Esophagus squamous epithelium (tissue), 4 donors: ENCODE measurements at regions not wholly inside any gene's neighbourhood (a gene's known extent, or its start where the extent isn't known, plus 50 kb on each side); places are given as distances from the start of the nearest gene placed in this dataset.

Experiments used
- POLR2A ChIP-seq, 4 donors: fragments of 450-650 bp; IDR thresholded peaks; one replicate each; pipeline ENCODE4 v1.6.1; 2017; ENCODE audit warnings: antibody characterized with exemption in 4 of 4, mild to moderate bottlenecking in 4 of 4, moderate library complexity in 3 of 4
- TF ChIP-seq, protein P1 (sequence below), 6 experiments: fragments of 450-650 bp in 4 of 6; fragments of 200-600 bp in 2 of 6; sonication (generic) in 2 of 6; IDR thresholded peaks; one replicate each; pipeline ENCODE4 v1.5.1; 2016 to 2019; ENCODE audit warnings: antibody characterized with exemption in 6 of 6, mild to moderate bottlenecking in 4 of 6, moderate library complexity in 4 of 6

DNA sequence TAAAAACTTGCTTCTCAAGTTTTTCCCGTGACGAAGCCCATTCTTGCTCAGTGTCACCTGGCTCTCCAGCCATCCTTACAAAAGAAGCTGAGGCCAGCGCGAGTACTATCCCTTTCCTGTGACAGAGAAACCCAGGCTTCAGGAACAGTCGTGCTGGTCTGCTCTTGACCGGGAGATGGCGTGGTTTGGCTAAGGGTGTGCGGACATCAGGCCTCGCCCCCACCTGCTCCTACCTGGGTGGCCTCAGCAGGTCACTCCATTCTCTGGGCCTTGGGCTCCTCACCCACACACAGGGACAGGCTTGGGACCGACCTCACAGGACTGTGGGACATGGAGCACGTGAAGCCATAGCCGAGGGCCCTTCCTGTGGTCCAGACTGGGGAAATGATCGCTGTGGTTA is 75.2 kb upstream of the CIBAR2 start:
- TF ChIP-seq POLR2A (IDR thresholded peaks at IDR 0.05): no peak
- TF ChIP-seq, protein P1, sequence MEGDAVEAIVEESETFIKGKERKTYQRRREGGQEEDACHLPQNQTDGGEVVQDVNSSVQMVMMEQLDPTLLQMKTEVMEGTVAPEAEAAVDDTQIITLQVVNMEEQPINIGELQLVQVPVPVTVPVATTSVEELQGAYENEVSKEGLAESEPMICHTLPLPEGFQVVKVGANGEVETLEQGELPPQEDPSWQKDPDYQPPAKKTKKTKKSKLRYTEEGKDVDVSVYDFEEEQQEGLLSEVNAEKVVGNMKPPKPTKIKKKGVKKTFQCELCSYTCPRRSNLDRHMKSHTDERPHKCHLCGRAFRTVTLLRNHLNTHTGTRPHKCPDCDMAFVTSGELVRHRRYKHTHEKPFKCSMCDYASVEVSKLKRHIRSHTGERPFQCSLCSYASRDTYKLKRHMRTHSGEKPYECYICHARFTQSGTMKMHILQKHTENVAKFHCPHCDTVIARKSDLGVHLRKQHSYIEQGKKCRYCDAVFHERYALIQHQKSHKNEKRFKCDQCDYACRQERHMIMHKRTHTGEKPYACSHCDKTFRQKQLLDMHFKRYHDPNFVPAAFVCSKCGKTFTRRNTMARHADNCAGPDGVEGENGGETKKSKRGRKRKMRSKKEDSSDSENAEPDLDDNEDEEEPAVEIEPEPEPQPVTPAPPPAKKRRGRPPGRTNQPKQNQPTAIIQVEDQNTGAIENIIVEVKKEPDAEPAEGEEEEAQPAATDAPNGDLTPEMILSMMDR (IDR thresholded peaks at IDR 0.05): no peak
